Astrocyte of the cerebellum (primary cell): ENCODE measurements at regions not wholly inside any gene's neighbourhood (a gene's known extent, or its start where the extent isn't known, plus 50 kb on each side); places are given as distances from the start of the nearest gene placed in this dataset.

ENCODE experiments used
- DNase-seq: peaks from one replicate; pipeline ENCODE4 v3.0.0-alpha.2; 2011; ENCODE audit warnings: low read depth
- H3K4me3 ChIP-seq: 2 replicates; pipeline ENCODE4 v1.5.1; 2011; ENCODE audit warnings: mild to moderate bottlenecking, low read depth, low read length, moderate library complexity
- CTCF ChIP-seq: IDR thresholded peaks from 2 replicates; pipeline ENCODE4 v1.5.1; 2012; ENCODE audit warnings: low read length, low read depth, moderate library complexity, mild to moderate bottlenecking; ENCODE audit errors: missing control alignments
- in situ Hi-C: cut with HindIII; loops from 2 replicates; pipeline ENCODE4 v1.10.0; 2017; ENCODE audit warnings: low sequenced_read_pairs

GRCh38 chrX:102988517-102988916, 51.4 kb downstream of the RAB40AL start:
- in situ Hi-C loops = no loop called here
- TF ChIP-seq CTCF = no peak
- no peak overlapping the region for H3K4me3 ChIP-seq
- no peak for DNase-seq

GRCh38 chrX:102995316-102995715, 58.2 kb downstream of the RAB40AL start:
- in situ Hi-C loops = no loop called here
- no peak for DNase-seq
- TF ChIP-seq CTCF = no peak
- H3K4me3 ChIP-seq = no peak overlapping the region

GRCh38 chrX:103002576-103002975, 61.4 kb downstream of the BEX1 start:
- peak; percentile 2 for DNase-seq
- H3K4me3 ChIP-seq = no peak overlapping the region
- TF ChIP-seq CTCF = no peak
- in situ Hi-C loops = no loop called here
